Astrocyte of the cerebellum (primary cell): ENCODE measurements at regions not wholly inside any gene's neighbourhood (a gene's known extent, or its start where the extent isn't known, plus 50 kb on each side); places are given as distances from the start of the nearest gene placed in this dataset.

Experiments used
- DNase-seq: peaks from one replicate; pipeline ENCODE4 v3.0.0-alpha.2; 2011; ENCODE audit warnings: low read depth
- H3K4me3 ChIP-seq: 2 replicates; pipeline ENCODE4 v1.5.1; 2011; ENCODE audit warnings: mild to moderate bottlenecking, low read depth, low read length, moderate library complexity
- in situ Hi-C: cut with HindIII; loops from 2 replicates; pipeline ENCODE4 v1.10.0; 2017; ENCODE audit warnings: low sequenced_read_pairs
- TF ChIP-seq, protein P1 (sequence below): IDR thresholded peaks from 2 replicates; pipeline ENCODE4 v1.5.1; 2012; ENCODE audit warnings: low read length, low read depth, moderate library complexity, mild to moderate bottlenecking; ENCODE audit errors: missing control alignments

DNA sequence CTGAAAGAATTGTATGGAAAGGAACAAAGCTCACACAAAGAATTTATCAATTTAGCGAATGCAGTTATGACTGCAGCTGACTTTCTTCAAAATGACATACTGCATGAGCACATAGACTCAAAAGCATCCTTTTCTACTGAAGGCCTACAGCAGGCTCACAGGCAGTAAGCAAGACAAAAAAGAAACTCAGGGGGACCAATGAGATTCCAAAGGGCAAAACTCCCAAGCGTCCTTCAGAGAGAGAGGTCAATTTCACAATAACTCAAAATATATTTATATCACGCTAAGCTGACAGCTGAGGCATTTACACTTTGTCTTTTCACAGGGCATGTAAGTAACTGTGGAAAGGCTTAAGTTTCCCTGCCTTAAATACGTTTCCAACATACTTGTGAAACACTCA lies 427.9 kb upstream of the RASGRP1 start:
- DNase-seq = no peak
- H3K4me3 ChIP-seq = no peak overlapping the region
- in situ Hi-C loops = loop anchor here (5.0 kb wide), 1 partner anchor 50 kb away; no protein-coding TSS in a partner anchor
- TF ChIP-seq, protein P1, sequence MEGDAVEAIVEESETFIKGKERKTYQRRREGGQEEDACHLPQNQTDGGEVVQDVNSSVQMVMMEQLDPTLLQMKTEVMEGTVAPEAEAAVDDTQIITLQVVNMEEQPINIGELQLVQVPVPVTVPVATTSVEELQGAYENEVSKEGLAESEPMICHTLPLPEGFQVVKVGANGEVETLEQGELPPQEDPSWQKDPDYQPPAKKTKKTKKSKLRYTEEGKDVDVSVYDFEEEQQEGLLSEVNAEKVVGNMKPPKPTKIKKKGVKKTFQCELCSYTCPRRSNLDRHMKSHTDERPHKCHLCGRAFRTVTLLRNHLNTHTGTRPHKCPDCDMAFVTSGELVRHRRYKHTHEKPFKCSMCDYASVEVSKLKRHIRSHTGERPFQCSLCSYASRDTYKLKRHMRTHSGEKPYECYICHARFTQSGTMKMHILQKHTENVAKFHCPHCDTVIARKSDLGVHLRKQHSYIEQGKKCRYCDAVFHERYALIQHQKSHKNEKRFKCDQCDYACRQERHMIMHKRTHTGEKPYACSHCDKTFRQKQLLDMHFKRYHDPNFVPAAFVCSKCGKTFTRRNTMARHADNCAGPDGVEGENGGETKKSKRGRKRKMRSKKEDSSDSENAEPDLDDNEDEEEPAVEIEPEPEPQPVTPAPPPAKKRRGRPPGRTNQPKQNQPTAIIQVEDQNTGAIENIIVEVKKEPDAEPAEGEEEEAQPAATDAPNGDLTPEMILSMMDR = no peak

DNA sequence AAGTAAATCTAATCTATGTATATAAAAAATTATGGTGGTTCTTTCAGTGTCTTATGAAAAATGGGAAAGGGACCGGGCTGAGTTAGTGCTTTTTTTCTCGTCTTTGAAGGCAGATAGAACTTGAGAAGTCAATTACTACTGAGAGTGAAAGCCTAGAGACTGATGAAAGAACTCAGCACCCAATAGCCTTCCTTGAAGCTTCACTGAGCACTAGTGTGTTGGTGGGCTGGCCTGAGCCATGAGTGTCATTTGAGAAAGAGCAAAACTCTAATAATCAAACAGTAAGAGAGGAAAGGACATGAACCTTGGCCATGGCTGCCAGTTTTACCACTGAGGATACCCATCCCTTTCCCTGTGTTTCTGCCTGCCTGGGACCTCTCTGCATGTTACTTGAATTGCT lies 428.3 kb upstream of the RASGRP1 start:
- H3K4me3 ChIP-seq = no peak overlapping the region
- DNase-seq = no peak
- TF ChIP-seq, protein P1 = no peak
- in situ Hi-C loops = loop anchor here (5.0 kb wide), 1 partner anchor 49 kb away; no protein-coding TSS in a partner anchor

DNA sequence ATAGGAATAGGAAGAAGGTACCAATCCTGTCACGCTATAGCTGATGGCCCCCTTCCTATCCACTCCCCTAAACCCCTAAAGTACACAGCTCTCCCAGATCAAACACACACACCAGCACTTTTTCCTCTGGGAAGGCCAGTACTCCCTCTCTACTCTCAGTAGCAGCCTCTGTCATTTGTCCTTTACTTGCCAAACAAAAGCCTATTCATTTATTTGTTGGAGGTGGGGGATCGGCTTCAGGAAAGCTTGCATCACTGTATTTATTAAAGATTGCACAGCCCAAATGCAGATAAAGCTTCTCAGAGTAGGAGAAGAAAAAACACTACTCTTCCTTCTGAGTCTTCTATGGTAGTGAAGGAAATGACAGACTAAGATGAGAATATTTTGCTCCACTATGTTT lies 429.7 kb upstream of the RASGRP1 start:
- in situ Hi-C loops = loop anchor here (5.0 kb wide), 1 partner anchor 48 kb away; no protein-coding TSS in a partner anchor
- TF ChIP-seq, protein P1 = no peak
- no peak overlapping the region for H3K4me3 ChIP-seq
- DNase-seq = no peak

DNA sequence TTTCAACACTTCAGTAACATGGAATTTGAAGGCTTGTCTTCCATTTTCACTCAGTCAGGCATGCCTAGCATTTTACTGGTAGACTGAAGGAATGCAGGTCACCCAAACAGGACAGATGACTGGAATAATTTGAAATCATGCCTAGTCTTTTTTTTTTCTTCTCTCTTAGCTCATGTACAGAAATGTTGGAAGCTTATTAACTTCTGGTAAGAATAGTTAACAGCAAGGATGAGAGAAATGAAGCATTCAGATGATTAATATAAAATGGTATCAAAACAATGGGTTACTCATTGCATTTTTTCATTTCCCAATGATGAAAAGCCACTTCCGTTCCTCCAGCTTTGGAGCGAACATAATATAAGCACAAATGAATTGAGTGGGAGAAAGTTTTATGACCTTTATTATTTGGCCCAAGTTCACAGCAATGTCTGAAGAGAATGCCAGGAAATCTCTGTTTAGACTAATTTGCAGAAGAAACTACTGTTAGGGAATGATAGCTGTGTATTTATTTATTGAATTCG lies 431.6 kb upstream of the RASGRP1 start:
- TF ChIP-seq, protein P1 = no peak
- in situ Hi-C loops = no loop called here
- H3K4me3 ChIP-seq = no peak overlapping the region
- DNase-seq = peak; percentile 79

DNA sequence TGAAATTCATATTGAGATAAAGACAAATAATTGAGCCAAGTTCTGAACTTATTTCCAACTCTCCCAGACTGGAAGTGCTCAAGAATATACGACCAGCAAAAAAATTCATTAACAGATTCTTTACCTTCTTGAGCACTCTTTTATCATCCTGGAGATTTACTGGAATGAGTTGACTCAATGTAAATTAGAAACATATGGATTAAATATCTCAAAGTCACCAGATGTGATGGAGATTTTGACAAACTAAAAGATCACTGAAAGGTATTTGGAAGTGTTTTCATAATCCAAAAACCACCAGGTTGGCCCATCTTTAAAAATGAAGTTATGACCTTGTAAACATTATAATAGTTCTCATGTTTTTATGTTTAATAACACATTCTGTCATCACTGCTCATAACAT lies 433.2 kb upstream of the RASGRP1 start:
- no peak for DNase-seq
- in situ Hi-C loops = no loop called here
- TF ChIP-seq, protein P1 = no peak
- H3K4me3 ChIP-seq = no peak overlapping the region

DNA sequence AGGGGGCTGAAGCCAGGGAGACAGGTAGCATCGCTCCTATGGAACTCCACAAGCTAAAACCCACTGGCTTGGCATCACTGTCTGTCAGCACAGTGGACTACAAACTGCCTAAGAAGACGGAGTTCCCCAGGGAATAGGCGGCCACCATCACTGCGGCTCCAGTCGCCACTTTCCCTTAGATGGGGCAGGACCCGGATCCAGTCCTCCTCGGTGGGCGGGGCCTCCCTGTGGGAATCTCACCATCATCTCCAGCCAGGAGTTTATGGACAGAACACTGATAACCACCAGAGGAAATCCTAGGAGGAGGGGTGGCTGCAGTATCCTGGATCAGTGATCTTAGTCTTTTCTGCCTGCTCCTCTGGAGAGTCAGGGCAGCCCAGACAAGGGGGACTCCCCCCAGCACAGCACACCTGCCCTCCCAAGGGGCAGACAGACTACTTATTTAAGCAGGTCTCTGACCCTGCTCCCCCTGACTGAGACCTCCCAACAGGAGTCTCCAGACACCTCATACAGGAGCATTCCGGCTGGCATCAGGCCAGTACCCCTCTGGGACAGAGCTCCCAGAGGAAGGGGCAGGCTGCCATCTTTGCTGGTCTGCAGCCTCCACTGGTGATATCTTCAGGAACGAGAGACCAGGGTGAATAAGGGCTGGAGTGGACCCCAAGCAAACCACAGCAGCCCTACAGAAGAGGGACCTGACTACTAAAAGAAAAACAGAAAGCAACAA lies 435.6 kb upstream of the RASGRP1 start:
- no peak for DNase-seq
- H3K4me3 ChIP-seq = no peak overlapping the region
- in situ Hi-C loops = no loop called here
- TF ChIP-seq, protein P1 = no peak
